GM19351 (cell line): ENCODE measurements at regions not wholly inside any gene's neighbourhood (a gene's known extent, or its start where the extent isn't known, plus 50 kb on each side); places are given as distances from the start of the nearest gene placed in this dataset.

Experiments used
- ATAC-seq: cut with Tn5 transposase; IDR thresholded peaks from one replicate; pipeline ENCODE4 v1.9.1; 2021; ENCODE audit warnings: mild to moderate bottlenecking, moderate library complexity; ENCODE audit not compliant: unreplicated experiment

DNA sequence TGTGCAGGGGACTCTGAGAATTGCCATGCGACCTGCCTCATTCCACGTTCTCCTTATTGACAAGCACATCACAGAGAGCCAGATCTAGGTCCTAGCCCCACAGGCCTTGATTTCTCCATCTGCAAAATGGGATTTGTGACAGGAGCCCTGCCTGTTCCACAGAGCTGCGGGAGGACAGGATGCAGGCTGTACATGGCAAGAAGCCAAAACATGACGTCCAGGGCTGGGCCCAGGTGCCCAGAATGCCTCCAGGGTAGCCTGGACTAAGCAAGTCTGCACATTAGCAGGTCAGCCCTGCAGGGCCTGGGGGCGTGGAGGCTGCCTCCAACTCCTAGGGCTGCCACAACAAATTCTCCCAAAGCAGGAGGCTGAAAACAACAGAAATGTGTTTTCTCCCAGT is 235.7 kb upstream of the SDK2 start:
- ATAC-seq, result no peak

DNA sequence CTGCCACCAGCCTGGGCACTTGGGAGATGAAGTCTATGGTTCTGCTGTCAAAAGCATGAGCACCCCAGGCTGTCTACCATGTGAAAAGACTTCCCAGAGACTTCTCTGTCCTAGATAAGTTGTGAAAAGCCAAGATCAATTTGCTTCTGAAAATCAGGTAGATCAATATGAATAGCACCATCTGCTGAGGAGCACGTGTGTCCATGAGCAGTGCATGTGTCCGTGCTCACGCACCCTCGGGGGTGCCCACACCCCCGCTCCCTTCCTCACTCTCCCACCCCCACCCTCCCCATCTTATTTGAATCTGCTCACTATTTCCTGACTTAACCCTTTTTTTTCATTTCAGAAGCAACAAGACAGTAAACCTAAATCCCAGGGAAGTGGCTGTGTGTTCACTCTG is 238.3 kb upstream of the SDK2 start:
- ATAC-seq, result no peak

DNA sequence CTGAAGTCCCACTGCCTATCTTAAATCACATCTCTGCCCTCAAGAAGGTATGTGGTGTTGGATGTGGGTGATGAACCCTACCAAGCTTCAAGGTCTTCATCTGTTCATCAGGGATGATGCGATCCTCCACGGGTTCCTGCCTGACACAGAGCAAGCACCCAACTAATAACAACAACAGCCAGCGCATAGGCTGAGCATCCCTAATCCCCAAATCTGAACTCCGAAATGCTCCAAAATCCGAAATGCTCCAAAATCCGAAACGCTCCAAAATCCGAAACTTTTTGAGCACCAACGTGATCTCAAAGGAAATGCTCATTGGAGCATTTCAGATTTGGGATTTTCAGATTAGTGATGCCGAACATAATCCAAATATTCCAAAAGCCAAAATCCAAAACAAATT is 238.9 kb upstream of the SDK2 start:
- no peak for ATAC-seq

- no peak for ATAC-seq
These were observed 243.5 kb upstream of the SDK2 start for GRCh38 chr17:73887739-73888138.

- ATAC-seq, result no peak
These were observed 244.6 kb upstream of the SDK2 start for GRCh38 chr17:73888862-73889261.

- no peak for ATAC-seq
These were observed 245.2 kb upstream of the SDK2 start for GRCh38 chr17:73889439-73889838.

GRCh38 chr17:73890831-73891405 is 246.7 kb upstream of the SDK2 start:
- no peak for ATAC-seq

DNA sequence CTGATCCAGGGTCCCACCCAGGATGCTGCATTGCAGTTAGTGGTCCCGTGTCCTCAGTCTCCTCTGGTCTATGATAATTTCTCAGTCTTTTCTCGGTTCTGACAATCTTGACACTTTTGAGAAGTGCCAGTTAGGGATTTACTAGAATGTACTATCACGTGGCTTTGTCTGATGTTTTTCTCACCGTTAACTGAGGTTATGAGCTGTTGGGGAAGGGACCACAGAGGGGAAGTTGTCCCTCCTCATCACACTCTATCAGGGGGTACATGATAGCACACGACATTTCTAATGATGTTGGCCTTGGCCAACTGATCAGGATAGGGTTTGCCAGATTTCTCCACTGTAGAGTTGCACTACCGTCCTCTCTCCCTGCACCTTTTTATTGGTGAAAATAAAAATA is 250.9 kb upstream of the SDK2 start:
- no peak for ATAC-seq

- no peak for ATAC-seq
These were observed 252.7 kb upstream of the SDK2 start for GRCh38 chr17:73896966-73897365.

DNA sequence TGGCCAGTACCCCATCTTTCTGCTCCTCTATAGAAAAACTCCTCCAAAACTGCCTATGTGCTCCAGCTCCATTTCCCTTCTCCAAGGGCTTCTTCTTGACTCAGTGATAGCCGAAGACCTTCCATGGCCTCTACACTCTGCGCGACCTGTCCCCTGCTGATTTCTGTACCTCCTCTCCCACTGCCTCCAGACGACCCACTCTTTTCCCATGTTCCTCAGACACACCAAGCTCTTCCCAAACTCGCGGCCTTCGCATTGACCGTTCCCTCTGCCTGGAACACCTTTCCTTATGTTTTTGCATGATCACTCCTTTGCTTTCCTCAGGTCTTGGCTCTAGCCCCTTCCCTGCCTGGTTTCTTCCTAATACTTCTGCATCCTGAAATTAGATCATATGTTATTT is 255.6 kb upstream of the SDK2 start:
- ATAC-seq, result no peak

DNA sequence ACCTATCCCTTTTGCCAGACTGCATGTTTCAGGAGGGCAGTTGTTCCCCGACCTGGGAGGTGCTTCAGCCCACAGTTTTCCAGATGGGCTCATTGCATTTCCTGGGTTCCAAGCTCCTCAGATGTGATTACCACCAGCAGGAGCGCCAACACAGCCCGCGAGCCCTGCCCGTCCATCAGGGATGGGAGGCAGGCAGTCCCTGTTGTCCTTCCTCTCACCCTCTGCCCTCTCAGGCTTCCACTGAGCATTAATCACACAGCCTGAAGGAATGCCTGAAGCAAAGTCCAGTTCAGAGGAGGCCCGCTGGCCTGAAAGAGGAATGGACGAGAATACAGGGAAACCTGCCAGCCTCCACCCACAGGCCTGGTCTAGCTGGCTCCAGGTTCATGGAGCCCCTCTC is 256.3 kb upstream of the SDK2 start:
- no peak for ATAC-seq

DNA sequence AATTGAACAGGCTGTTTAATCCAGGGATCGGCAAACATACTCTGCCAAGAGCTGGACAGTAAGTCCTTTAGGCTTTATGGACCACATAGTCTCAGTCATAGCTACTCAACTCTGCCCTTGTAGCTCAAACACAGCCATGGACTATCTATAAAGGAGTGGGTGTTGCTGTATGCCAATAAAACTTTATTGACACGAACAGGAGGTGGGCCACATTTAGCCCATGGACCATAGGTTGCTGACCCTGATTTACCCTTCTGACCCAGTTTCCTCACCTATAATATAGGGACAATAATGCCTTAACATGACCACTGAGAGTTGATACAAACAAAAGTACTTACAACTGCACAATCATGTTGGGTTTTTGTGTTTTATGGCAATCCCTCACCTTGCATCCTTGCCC is 257.0 kb upstream of the SDK2 start:
- ATAC-seq, result no peak

GRCh38 chr17:73901661-73902415 is 257.6 kb upstream of the SDK2 start:
- no peak for ATAC-seq

DNA sequence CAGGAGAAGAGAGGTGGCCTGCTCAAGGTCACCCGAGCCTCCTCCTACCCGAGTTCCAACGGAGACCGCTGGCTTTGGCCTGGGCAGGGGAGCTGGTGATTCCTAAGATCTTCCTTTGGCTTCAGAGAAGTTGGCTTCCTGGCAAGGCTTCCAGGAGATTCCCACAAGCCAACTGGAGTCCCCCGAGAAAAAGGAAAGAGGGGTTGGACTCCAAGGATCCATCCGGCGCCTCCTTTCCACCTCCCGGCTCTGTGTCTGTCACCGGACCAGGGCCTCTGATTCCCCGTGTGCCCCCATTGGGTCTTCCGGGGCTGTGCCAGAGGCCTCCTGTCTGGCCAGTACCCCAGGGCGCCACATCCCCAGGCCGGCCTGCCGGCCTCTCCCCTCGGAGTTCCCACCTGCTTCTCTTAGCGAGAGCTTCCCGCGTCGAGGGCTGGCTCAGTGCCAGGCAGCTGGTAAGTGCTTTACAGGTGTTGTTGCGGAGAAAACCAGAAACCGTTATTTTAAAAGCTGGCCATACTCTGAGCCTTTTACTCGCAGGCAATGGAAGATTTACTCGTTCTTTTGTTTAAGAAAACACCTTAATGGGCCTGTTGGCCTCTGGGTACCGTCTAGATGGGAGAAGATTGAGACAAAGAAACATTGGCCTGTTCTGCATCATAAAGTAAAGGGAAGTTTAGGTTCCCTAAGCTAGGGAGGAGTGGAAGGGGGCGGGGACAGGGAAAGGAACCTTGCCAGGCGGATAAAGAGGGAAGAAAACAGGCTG is 258.4 kb upstream of the SDK2 start:
- ATAC-seq, result no peak

DNA sequence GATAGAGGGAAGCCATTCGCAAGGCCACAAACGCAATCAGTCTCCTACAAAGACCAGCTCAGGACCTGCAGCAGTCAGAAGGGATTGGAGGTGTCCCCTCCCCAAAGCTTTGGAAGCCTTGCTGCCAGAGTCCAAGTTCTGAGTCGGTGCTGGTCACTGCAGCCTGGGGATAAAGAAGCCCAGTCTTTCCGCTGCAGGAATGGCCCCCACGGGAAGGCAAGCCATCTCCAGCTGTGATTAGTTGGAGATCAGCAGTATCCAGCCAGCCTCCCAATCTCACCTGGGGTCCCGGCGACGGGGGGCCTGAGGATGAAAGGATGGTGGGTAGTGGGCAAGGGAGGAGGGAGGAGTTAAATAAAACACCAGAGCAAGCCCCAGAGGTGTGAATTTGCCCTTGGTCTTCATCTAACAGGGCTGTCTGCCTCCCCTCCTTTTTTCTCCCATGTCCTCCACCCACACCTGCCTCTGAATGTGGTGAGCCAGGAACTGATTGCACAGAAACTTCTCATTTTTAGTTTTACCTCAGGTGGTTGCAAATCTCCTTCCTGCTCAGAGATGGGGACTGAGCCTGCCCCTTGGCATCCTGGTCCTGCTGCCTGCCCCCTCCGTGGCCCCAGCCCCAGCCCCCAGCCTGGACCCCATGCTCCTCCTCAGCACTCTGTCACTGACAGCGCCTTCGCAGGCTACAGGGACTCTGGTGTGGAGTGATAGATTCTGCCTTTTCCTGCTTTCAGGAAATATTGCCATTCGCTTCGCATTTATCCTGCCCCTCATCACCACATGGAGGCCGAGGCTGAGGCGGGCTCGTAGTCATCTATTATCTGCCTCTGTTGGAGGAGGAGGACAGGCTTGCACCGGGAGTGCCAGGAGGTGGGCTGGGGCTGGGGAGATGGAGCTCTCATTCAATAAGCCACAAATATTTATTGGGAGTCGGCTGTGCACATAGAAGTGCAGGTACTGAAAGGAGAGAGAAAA is 262.9 kb upstream of the SDK2 start:
- no peak for ATAC-seq

- no peak for ATAC-seq
These were observed 264.9 kb upstream of the SDK2 start for GRCh38 chr17:73909186-73909585.

- ATAC-seq, result no peak
These were observed 266.0 kb upstream of the SDK2 start for GRCh38 chr17:73910206-73910605.

- ATAC-seq, result no peak
These were observed 266.7 kb upstream of the SDK2 start for GRCh38 chr17:73910821-73911515.

- ATAC-seq, result no peak
These were observed 267.6 kb upstream of the SDK2 start for GRCh38 chr17:73911726-73912372.

- no peak for ATAC-seq
These were observed 268.1 kb upstream of the SDK2 start for GRCh38 chr17:73912373-73912746.
